Neural progenitor cell (in vitro differentiated cells): ENCODE measurements at regions not wholly inside any gene's neighbourhood (a gene's known extent, or its start where the extent isn't known, plus 50 kb on each side); places are given as distances from the start of the nearest gene placed in this dataset.
A peak's percentile ranks its signal among the peaks of the same experiment; 100 is the strongest.

Experiments used
- DNase-seq: peaks from one replicate; pipeline ENCODE4 v3.0.0-alpha.2; 2016; ENCODE audit warnings: low spot score
- H2AFZ ChIP-seq: fragments of 200-600 bp; sonication (generic); replicated peaks from 2 replicates; pipeline ENCODE4 v1.6.1; 2016; ENCODE audit warnings: antibody characterized with exemption
- H3F3A ChIP-seq: fragments of 200-600 bp; sonication (generic); 2 replicates; pipeline ENCODE4 v1.6.1; 2016; ENCODE audit warnings: antibody characterized with exemption, low read depth
- H3K27ac ChIP-seq: fragments of 200-600 bp; sonication (generic); 2 replicates; pipeline ENCODE4 v1.5.1; 2016; ENCODE audit warnings: mild to moderate bottlenecking
- H3K27me3 ChIP-seq: fragments of 200-600 bp; sonication (generic); 2 replicates; pipeline ENCODE4 v1.6.1; 2016; ENCODE audit warnings: mild to moderate bottlenecking, moderate library complexity
- H3K36me3 ChIP-seq: fragments of 200-600 bp; sonication (generic); 2 replicates; pipeline ENCODE4 v1.5.1; 2016
- H3K4me1 ChIP-seq: fragments of 200-600 bp; sonication (generic); 2 replicates; pipeline ENCODE4 v1.6.1; 2016; ENCODE audit warnings: mixed run types
- H3K4me2 ChIP-seq: fragments of 200-600 bp; sonication (generic); 2 replicates; pipeline ENCODE4 v1.6.1; 2016
- H3K4me3 ChIP-seq: fragments of 200-600 bp; sonication (generic); 2 replicates; pipeline ENCODE4 v1.5.1; 2016
- H3K79me2 ChIP-seq: fragments of 200-600 bp; sonication (generic); 2 replicates; pipeline ENCODE4 v1.6.1; 2016; ENCODE audit warnings: low read depth
- H3K9ac ChIP-seq: fragments of 200-600 bp; sonication (generic); 2 replicates; pipeline ENCODE4 v1.6.1; 2016
- H3K9me3 ChIP-seq: fragments of 200-600 bp; sonication (generic); 2 replicates; pipeline ENCODE4 v1.5.1; 2016; ENCODE audit warnings: low read depth
- H4K20me1 ChIP-seq: fragments of 200-600 bp; sonication (generic); 2 replicates; pipeline ENCODE4 v1.6.1; 2016; ENCODE audit warnings: low read depth
- H3K27ac Mint-ChIP-seq: 3 replicates; pipeline ENCODE4 v1.8.0; 2021; ENCODE audit warnings: mixed read lengths
- H3K27me3 Mint-ChIP-seq: 2 replicates; pipeline ENCODE4 v1.8.0; 2022; ENCODE audit warnings: low read depth, mild to moderate bottlenecking, inconsistent platforms, moderate library complexity, mixed read lengths; ENCODE audit not compliant: insufficient read depth
- H3K36me3 Mint-ChIP-seq: 3 replicates; pipeline ENCODE4 v1.8.0; 2021; ENCODE audit warnings: mixed read lengths
- H3K4me1 Mint-ChIP-seq: 3 replicates; pipeline ENCODE4 v1.8.0; 2021; ENCODE audit warnings: mixed read lengths
- H3K4me3 Mint-ChIP-seq: 3 replicates; pipeline ENCODE4 v1.8.0; 2021; ENCODE audit warnings: mild to moderate bottlenecking, moderate library complexity, mixed read lengths
- H3K9me3 Mint-ChIP-seq: 3 replicates; pipeline ENCODE4 v1.8.0; 2020; ENCODE audit warnings: mixed read lengths
- EZH2 ChIP-seq: fragments of 200-600 bp; sonication (generic); IDR thresholded peaks from 2 replicates; pipeline ENCODE4 v1.6.1; 2017; ENCODE audit warnings: antibody characterized with exemption, mild to moderate bottlenecking, moderate library complexity
- EZH2phosphoT487 ChIP-seq: fragments of 200-600 bp; sonication (generic); IDR thresholded peaks from 2 replicates; pipeline ENCODE4 v1.6.1; 2017; ENCODE audit warnings: antibody characterized with exemption
- TF ChIP-seq, protein P1 (sequence below): fragments of 200-600 bp; sonication (generic); IDR thresholded peaks from 2 replicates; pipeline ENCODE4 v1.5.1; 2017; ENCODE audit warnings: antibody characterized with exemption, mild to moderate bottlenecking

DNA sequence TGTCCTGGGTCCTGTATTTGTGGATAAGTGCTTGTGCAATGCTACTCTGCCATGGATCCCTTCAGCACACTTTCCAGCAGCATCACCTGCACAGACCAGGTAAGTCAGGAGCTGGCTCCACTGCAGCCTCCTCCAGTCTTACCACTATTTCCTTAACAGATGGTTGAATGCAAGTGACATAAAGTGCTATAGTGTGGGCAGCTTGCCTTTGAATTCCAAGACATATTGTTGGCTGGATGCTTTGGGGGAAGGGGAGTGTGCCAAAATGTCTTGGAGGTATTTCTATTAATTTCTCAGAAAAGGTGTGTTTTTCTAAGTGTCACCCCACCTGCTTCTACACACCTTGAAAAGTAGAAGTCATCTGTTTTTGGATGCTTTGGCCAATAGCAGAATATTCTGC, 352.2 kb upstream of the SUCLG2 start:
- Mint-ChIP-seq H3K27ac (no peak overlapping the region), H3K36me3 (no peaks in the 10 kb centered on the region), H3K27me3 (peaks cover 10% of the 10 kb centered on the region), H3K4me3 (peak overlapping the region; percentile 72), H3K9me3 (no peaks in the 10 kb centered on the region), H3K4me1 (peaks cover 4% of the 10 kb centered on the region)
- Histone ChIP-seq H3K4me1 (peaks cover 17% of the 10 kb centered on the region), H4K20me1 (no peaks in the 10 kb centered on the region), H3F3A (peaks cover 4% of the 10 kb centered on the region), H3K79me2 (no peaks in the 10 kb centered on the region), H3K4me3 (no peak overlapping the region), H3K27ac (no peak overlapping the region), H2AFZ (no peak overlapping the region), H3K9me3 (no peaks in the 10 kb centered on the region), H3K9ac (no peak overlapping the region), H3K4me2 (peak overlapping the region; percentile 85), H3K27me3 (peaks cover 33% of the 10 kb centered on the region), H3K36me3 (no peaks in the 10 kb centered on the region)
- DNase-seq: no peak
- TF ChIP-seq EZH2 (no peak), EZH2phosphoT487 (no peak)
- TF ChIP-seq, protein P1, sequence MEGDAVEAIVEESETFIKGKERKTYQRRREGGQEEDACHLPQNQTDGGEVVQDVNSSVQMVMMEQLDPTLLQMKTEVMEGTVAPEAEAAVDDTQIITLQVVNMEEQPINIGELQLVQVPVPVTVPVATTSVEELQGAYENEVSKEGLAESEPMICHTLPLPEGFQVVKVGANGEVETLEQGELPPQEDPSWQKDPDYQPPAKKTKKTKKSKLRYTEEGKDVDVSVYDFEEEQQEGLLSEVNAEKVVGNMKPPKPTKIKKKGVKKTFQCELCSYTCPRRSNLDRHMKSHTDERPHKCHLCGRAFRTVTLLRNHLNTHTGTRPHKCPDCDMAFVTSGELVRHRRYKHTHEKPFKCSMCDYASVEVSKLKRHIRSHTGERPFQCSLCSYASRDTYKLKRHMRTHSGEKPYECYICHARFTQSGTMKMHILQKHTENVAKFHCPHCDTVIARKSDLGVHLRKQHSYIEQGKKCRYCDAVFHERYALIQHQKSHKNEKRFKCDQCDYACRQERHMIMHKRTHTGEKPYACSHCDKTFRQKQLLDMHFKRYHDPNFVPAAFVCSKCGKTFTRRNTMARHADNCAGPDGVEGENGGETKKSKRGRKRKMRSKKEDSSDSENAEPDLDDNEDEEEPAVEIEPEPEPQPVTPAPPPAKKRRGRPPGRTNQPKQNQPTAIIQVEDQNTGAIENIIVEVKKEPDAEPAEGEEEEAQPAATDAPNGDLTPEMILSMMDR: no peak

DNA sequence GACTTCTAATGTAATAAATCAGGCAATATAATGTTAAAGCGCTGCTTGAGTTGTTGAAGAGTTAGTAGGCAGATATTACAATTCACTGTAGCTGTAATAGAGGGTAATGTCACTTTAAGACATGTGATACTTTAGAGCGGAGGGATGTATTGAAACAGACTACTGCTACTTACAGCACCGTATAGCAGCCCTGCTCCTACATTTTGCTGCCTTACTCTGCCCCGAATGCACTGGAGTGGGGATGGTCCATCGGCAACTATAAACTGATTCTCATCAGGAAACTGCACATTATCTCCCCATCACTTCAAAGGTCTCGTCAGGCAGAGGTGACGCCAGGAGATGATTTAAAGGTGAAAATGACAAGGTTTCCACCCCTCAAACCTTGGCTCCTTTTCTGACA, 349.7 kb upstream of the SUCLG2 start:
- peaks cover 4% of the 10 kb centered on the region for H3F3A ChIP-seq
- H3K4me1 ChIP-seq: peaks cover 17% of the 10 kb centered on the region
- TF ChIP-seq EZH2 (no peak), EZH2phosphoT487 (no peak)
- TF ChIP-seq, protein P1: no peak
- H3K4me3 Mint-ChIP-seq: no peak overlapping the region
- no peaks in the 10 kb centered on the region for H3K36me3 Mint-ChIP-seq
- no peak overlapping the region for H3K27ac Mint-ChIP-seq
- H3K9me3 Mint-ChIP-seq: no peaks in the 10 kb centered on the region
- no peak for DNase-seq
- H3K36me3 ChIP-seq: no peaks in the 10 kb centered on the region
- H4K20me1 ChIP-seq: no peaks in the 10 kb centered on the region
- H3K9me3 ChIP-seq: no peaks in the 10 kb centered on the region
- H3K27me3 Mint-ChIP-seq: peaks cover 6% of the 10 kb centered on the region
- H3K79me2 ChIP-seq: no peaks in the 10 kb centered on the region
- H3K27me3 ChIP-seq: peaks cover 26% of the 10 kb centered on the region
- H3K4me1 Mint-ChIP-seq: peaks cover 4% of the 10 kb centered on the region
- H3K27ac ChIP-seq: no peak overlapping the region
- no peak overlapping the region for H3K4me3 ChIP-seq
- peak overlapping the region; percentile 51 for H3K4me2 ChIP-seq
- H2AFZ ChIP-seq: no peak overlapping the region
- no peak overlapping the region for H3K9ac ChIP-seq

DNA sequence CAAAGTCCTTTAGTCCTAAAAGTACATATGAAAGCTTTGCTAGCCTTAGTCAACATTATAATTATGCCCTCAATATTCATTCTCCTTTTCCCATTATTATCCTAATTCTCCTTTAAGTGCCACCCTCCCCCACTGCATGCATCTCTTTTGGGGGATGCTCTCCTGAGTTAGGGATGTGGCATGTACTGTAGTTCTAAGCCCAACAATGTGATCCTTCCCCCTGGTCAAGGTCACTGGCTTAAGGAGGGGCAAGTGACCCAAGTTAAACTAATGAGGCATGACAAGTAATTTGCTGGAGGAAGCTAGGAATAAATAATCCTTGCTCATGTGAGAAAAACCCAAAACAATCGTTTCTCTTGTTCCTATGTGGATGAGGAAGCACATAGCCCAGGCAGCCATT, 343.9 kb upstream of the SUCLG2 start:
- Histone ChIP-seq H3K27me3 (no peaks in the 10 kb centered on the region), H3K36me3 (no peaks in the 10 kb centered on the region), H2AFZ (no peak overlapping the region), H3K9me3 (no peaks in the 10 kb centered on the region), H3K79me2 (no peaks in the 10 kb centered on the region), H3K4me1 (no peaks in the 10 kb centered on the region), H3K27ac (no peak overlapping the region), H3K4me2 (no peak overlapping the region), H3K9ac (no peak overlapping the region), H3K4me3 (no peak overlapping the region), H3F3A (no peaks in the 10 kb centered on the region), H4K20me1 (no peaks in the 10 kb centered on the region)
- H3K9me3 Mint-ChIP-seq: no peaks in the 10 kb centered on the region
- H3K27ac Mint-ChIP-seq: no peak overlapping the region
- no peaks in the 10 kb centered on the region for H3K4me1 Mint-ChIP-seq
- no peak for DNase-seq
- TF ChIP-seq EZH2phosphoT487 (no peak), EZH2 (no peak)
- no peaks in the 10 kb centered on the region for H3K36me3 Mint-ChIP-seq
- H3K4me3 Mint-ChIP-seq: no peak overlapping the region
- H3K27me3 Mint-ChIP-seq: peaks cover 3% of the 10 kb centered on the region

DNA sequence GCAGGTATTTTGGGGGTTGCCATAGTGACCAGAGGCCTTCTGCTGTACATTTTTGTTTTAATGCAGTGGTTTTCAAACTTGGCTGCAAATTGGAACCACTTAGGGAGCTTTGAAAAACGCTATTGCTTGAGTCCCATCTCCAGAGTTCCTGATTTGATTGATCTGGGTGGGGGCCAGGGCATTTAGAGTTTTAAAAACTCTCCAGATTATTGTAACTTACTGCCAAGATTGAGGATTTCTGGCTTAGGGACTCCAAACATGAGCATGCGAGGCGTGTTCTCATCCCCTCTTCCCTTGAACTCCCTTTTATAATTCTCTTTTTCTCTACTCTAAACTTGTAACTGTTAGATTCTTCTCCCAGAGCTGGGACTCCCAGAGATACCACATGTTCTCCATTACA, 340.8 kb upstream of the SUCLG2 start:
- Histone ChIP-seq H3K4me2 (no peak overlapping the region), H3F3A (no peaks in the 10 kb centered on the region), H3K79me2 (no peaks in the 10 kb centered on the region), H3K4me1 (no peaks in the 10 kb centered on the region), H3K36me3 (no peaks in the 10 kb centered on the region), H4K20me1 (no peaks in the 10 kb centered on the region), H3K27ac (no peak overlapping the region), H3K27me3 (no peaks in the 10 kb centered on the region), H3K9me3 (no peaks in the 10 kb centered on the region), H3K9ac (no peak overlapping the region), H2AFZ (no peak overlapping the region), H3K4me3 (no peak overlapping the region)
- no peak for TF ChIP-seq EZH2
- TF ChIP-seq EZH2phosphoT487: no peak
- TF ChIP-seq, protein P1: no peak
- no peak for DNase-seq
- Mint-ChIP-seq H3K9me3 (no peaks in the 10 kb centered on the region), H3K27ac (no peak overlapping the region), H3K4me3 (no peak overlapping the region), H3K4me1 (no peaks in the 10 kb centered on the region), H3K36me3 (no peaks in the 10 kb centered on the region), H3K27me3 (peaks cover 3% of the 10 kb centered on the region)
